22Rv1 (cell line): ENCODE measurements at regions not wholly inside any gene's neighbourhood (a gene's known extent, or its start where the extent isn't known, plus 50 kb on each side); places are given as distances from the start of the nearest gene placed in this dataset.

Experiments
- H3K27ac ChIP-seq: fragments of 450-650 bp; 2 replicates; pipeline ENCODE4 v1.5.1; 2017
- ZFX ChIP-seq: fragments of 450-650 bp; IDR thresholded peaks from 2 replicates; pipeline ENCODE4 v1.6.1; 2017; ENCODE audit warnings: antibody characterized with exemption, borderline replicate concordance
- TF ChIP-seq, protein P1 (sequence below): fragments of 450-650 bp; IDR thresholded peaks from 2 replicates; pipeline ENCODE4 v1.5.1; 2017; ENCODE audit warnings: mild to moderate bottlenecking

DNA sequence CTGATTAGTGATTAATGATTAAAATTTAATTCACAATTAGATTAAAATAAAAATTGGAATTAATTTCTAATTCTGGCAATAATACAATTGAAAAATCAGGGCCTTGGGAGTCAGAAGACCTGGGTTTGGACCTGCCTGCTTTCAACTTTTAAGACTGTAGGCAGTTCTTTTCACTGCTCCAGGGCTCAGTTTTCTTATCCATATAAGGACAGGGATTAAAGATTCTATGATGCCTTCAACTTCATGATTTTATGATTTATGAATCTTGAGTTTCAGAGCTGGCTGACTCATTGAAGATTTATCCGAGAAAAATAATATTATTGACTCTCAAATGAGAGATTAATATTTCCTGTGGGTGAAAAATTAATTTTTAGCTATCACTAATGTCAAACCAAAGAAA, 208.6 kb upstream of the ANKH start:
- TF ChIP-seq, protein P1, sequence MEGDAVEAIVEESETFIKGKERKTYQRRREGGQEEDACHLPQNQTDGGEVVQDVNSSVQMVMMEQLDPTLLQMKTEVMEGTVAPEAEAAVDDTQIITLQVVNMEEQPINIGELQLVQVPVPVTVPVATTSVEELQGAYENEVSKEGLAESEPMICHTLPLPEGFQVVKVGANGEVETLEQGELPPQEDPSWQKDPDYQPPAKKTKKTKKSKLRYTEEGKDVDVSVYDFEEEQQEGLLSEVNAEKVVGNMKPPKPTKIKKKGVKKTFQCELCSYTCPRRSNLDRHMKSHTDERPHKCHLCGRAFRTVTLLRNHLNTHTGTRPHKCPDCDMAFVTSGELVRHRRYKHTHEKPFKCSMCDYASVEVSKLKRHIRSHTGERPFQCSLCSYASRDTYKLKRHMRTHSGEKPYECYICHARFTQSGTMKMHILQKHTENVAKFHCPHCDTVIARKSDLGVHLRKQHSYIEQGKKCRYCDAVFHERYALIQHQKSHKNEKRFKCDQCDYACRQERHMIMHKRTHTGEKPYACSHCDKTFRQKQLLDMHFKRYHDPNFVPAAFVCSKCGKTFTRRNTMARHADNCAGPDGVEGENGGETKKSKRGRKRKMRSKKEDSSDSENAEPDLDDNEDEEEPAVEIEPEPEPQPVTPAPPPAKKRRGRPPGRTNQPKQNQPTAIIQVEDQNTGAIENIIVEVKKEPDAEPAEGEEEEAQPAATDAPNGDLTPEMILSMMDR = no peak
- no peak for TF ChIP-seq ZFX

DNA sequence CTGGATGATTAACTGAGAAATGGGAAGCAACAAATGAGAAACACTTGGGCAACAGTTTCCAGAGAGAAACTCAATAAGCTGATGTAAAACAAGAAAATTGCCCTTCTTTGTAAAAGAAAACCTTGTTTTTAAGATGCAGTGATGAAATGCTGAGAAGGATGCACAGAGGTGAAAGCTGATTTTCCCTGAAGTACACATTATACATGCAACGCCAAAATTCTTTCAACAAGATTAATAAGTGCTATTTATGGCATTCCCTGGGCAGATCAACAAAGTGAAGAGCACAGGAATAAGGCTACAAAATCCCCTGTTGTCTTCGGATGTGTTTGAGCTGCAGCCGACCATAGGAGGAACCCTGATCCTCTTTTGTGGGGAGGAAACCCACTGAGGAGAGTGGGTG, 208.0 kb upstream of the ANKH start:
- no peak for TF ChIP-seq ZFX
- TF ChIP-seq, protein P1 = no peak
- H3K27ac ChIP-seq = no peak overlapping the region

More for the DNA sequence above, 208.6 kb upstream of the ANKH start:
- no peak overlapping the region for H3K27ac ChIP-seq

DNA sequence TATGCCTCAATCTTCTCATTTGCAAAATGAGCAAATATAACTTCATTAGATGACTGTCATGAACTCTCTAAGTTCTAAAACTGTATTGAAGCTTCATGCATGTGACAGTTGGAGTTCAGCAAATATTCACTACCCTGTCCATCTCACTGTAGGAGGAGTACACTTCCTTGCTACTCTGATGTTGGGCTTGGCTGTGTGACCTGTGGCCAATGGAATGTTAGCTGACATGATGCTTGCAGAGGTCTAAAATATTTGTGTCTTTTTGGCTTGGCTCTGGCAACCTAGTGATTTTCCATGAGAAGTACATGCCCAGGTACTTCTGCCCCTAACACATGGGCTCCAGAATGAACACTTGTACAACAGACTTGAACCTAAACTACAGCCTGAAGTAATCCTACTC, 203.1 kb upstream of the ANKH start:
- no peak overlapping the region for H3K27ac ChIP-seq
- TF ChIP-seq ZFX = no peak
- TF ChIP-seq, protein P1 = no peak

DNA sequence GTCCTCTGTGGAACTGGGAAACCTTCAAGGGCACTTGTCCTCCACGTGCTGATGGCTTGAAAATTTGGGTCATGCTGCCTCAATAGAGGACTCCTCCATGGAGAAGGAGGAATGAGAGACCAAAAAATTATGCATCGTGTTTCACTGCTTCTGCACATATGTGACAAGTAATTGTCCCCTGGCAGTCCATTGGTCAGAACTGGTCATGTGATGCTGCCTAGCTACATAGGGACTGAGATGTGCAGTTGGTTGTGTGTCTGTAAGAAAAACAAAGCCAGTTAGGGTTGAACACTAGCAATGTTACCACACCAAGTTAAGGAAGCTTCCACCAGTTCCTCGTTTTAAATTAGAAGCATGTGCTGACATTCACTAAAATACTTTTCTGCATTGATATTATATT, 201.9 kb upstream of the ANKH start:
- no peak overlapping the region for H3K27ac ChIP-seq
- TF ChIP-seq, protein P1 = no peak
- no peak for TF ChIP-seq ZFX

DNA sequence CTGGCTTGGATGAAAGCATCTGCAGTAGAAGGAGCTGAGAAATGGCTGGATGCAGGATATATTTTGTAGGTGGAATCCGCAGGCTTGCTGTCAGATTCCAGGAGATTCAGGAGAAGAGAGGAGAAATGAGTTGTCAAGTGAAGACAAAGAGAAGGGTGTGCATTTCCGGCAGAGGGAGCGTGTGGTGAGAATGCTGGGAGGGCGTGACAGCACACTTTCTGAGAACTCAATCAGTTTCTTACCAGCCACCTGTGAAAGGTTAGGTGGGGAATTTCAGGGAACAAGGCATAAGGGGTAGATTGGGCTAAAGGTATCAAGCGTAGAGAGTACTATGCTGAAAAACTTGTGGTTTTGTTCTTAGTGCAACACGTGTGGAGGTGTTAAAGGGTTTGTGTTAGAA, 199.3 kb upstream of the ANKH start:
- TF ChIP-seq, protein P1 = no peak
- no peak for TF ChIP-seq ZFX
- no peak overlapping the region for H3K27ac ChIP-seq

DNA sequence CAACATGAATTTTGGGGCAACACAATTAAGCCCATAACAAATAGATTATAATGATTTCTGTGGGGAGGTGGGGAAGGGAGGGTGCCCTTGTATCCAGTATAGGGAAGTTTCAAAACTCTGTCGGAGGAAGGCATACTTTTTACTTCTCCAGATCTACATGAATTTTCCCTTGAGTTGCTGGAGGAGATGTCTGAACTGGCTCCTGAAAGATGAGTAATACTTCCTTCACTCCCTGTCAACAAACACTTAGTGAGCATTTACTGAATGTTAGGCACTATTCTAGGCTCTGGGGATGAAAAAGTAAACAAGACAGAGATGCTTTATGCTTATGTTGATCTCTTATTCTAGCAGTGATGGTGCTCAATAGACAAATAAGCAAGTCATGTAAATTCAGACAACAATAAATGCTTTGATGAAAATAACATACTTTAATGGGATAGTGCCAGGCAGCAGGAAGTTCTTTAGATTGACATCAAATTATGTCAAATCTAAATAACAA, 197.9 kb upstream of the ANKH start:
- no peak overlapping the region for H3K27ac ChIP-seq
- TF ChIP-seq ZFX = no peak
- TF ChIP-seq, protein P1 = no peak

DNA sequence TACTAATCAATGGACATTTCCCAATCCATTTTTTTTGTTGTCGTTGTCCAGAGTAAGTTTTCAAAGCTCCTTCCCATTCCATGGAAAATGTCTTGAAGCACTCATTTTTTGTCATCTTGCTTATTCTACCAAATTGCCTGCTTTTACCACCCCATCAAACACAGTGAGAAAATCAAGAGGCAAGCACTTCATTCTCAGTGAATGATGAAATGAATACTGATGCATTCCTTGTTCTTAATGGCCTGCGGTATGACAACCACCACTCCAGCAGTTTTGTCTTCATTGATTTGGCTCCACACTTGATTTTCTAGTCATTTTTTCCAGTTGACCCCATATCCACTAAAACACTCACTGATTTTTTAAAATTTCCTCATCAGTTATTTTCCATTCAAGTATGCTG, 193.5 kb upstream of the ANKH start:
- TF ChIP-seq, protein P1 = no peak
- TF ChIP-seq ZFX = no peak
- H3K27ac ChIP-seq = no peak overlapping the region
